Osteocyte (in vitro differentiated cells): ENCODE measurements at regions not wholly inside any gene's neighbourhood (a gene's known extent, or its start where the extent isn't known, plus 50 kb on each side); places are given as distances from the start of the nearest gene placed in this dataset.

ENCODE experiments used
- DNase-seq: peaks from one replicate; pipeline ENCODE4 v3.0.0; 2021; ENCODE audit warnings: mixed read lengths; ENCODE audit not compliant: unreplicated experiment; ENCODE audit errors: extremely low spot score
- H3K27ac Mint-ChIP-seq: one replicate; pipeline ENCODE4 v1.8.0; 2021; ENCODE audit warnings: mild to moderate bottlenecking, mixed read lengths; ENCODE audit not compliant: unreplicated experiment
- H3K27me3 Mint-ChIP-seq: one replicate; pipeline ENCODE4 v1.8.0; 2021; ENCODE audit warnings: mixed read lengths; ENCODE audit not compliant: unreplicated experiment
- H3K36me3 Mint-ChIP-seq: one replicate; pipeline ENCODE4 v1.8.0; 2021; ENCODE audit warnings: mixed read lengths; ENCODE audit not compliant: unreplicated experiment
- H3K4me1 Mint-ChIP-seq: one replicate; pipeline ENCODE4 v1.8.0; 2021; ENCODE audit warnings: mixed read lengths; ENCODE audit not compliant: unreplicated experiment
- H3K4me3 Mint-ChIP-seq: one replicate; pipeline ENCODE4 v1.8.0; 2021; ENCODE audit warnings: mild to moderate bottlenecking, moderate library complexity, mixed read lengths; ENCODE audit not compliant: unreplicated experiment
- H3K9me3 Mint-ChIP-seq: one replicate; pipeline ENCODE4 v1.8.0; 2021; ENCODE audit warnings: mixed read lengths; ENCODE audit not compliant: unreplicated experiment
- CTCF ChIP-seq: fragments of 200-600 bp; sonication (generic); IDR thresholded peaks from 2 replicates; pipeline ENCODE4 v1.5.0; 2021; ENCODE audit warnings: antibody characterized with exemption, mild to moderate bottlenecking, moderate library complexity

GRCh38 chr13:69178000-69178399 is 929.6 kb upstream of the ATXN8OS start:
- no peak for TF ChIP-seq CTCF
- Mint-ChIP-seq H3K27ac (no peak overlapping the region), H3K36me3 (no peaks in the 10 kb centered on the region), H3K4me1 (no peaks in the 10 kb centered on the region), H3K4me3 (no peak overlapping the region), H3K27me3 (peaks cover 2% of the 10 kb centered on the region), H3K9me3 (no peaks in the 10 kb centered on the region)
- no peak for DNase-seq

- Mint-ChIP-seq H3K36me3 (no peaks in the 10 kb centered on the region), H3K9me3 (no peaks in the 10 kb centered on the region)
These were observed 939.2 kb upstream of the ATXN8OS start for GRCh38 chr13:69168436-69168835.

DNA sequence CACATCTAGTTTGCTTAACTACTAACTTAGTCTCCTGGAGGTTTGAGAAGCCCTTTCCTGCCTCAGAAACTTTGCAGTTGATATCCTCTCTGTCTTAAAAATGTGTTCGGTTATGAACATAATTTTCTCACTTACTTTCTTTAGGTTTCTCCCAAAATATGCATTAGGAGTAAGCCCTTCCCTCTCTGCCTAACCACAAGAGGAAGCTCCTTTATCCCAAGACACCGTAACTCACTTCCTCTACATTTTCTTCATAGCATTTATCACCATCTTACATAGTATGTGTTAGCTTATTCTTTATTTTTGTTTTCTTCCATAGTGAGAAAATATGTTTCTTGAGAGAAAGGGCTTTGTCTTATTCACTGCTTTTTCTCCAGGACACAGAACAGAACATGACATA is 952.5 kb upstream of the ATXN8OS start:
- DNase-seq = no peak
- Mint-ChIP-seq H3K4me3 (no peak overlapping the region), H3K27me3 (no peaks in the 10 kb centered on the region), H3K27ac (no peak overlapping the region), H3K4me1 (no peaks in the 10 kb centered on the region), H3K9me3 (no peaks in the 10 kb centered on the region), H3K36me3 (no peaks in the 10 kb centered on the region)
- TF ChIP-seq CTCF = no peak

More at GRCh38 chr13:69168436-69168835, 939.2 kb upstream of the ATXN8OS start:
- Mint-ChIP-seq H3K4me1 (no peaks in the 10 kb centered on the region), H3K4me3 (no peak overlapping the region), H3K27ac (no peak overlapping the region), H3K27me3 (no peaks in the 10 kb centered on the region)
- TF ChIP-seq CTCF = no peak
- DNase-seq = no peak

DNA sequence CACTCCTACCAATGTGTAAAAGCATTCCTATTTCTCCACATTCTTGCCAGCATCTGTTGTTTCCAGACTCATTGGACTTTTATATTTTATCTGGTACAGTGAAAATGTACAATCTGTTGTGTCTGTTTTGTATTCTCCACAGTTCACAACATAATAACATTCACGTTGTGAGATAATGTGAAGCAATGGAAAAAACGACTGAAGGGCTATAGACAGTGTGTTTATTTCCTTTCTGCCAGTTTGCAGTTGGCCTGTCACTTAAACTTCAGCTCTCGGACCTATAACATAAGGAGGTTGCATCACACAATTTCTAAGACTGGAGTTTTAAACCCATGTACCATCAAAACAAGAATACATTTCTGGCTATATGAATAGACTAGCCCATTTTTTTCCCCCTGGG is 965.5 kb upstream of the ATXN8OS start:
- no peak for DNase-seq
- Mint-ChIP-seq H3K9me3 (no peaks in the 10 kb centered on the region), H3K27ac (no peak overlapping the region), H3K27me3 (no peaks in the 10 kb centered on the region), H3K36me3 (no peaks in the 10 kb centered on the region), H3K4me3 (no peak overlapping the region), H3K4me1 (no peaks in the 10 kb centered on the region)
- TF ChIP-seq CTCF = no peak

DNA sequence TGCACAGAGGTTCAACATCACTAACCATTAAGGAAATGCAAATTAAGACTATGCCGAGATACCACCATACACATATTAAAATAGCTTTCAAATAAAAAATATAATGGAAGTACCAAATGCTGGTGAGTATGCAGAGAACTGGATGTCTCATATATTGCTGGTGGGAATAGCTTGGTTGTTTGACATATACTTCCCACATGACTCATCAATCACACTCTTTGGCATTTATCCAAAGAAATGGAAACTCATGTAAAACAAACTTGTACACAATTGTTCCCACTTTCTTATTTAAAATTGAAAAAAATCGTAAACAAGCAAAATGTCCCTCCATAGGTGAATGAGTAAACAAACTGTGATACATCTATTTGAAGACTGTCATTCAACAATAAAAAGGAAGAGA is 982.6 kb upstream of the ATXN8OS start:
- no peak for DNase-seq
- TF ChIP-seq CTCF = no peak
- no peaks in the 10 kb centered on the region for H3K36me3 Mint-ChIP-seq
- H3K27me3 Mint-ChIP-seq = peaks cover 2% of the 10 kb centered on the region
- no peak overlapping the region for H3K27ac Mint-ChIP-seq
- no peaks in the 10 kb centered on the region for H3K9me3 Mint-ChIP-seq
- H3K4me3 Mint-ChIP-seq = no peak overlapping the region
- no peaks in the 10 kb centered on the region for H3K4me1 Mint-ChIP-seq
